HFF-Myc (cell line): ENCODE measurements at regions not wholly inside any gene's neighbourhood (a gene's known extent, or its start where the extent isn't known, plus 50 kb on each side); places are given as distances from the start of the nearest gene placed in this dataset.

Source experiments
- DNase-seq: peaks from one replicate; pipeline ENCODE4 v3.0.0-alpha.2; 2011; ENCODE audit warnings: low read depth; ENCODE audit errors: extremely low read depth
- H3K4me3 ChIP-seq: replicated peaks from 2 replicates; pipeline ENCODE4 v1.5.1; 2011; ENCODE audit warnings: low read depth, mild to moderate bottlenecking, control low read depth, low read length
- CTCF ChIP-seq: IDR thresholded peaks from 2 replicates; pipeline ENCODE4 v1.5.1; 2012; ENCODE audit warnings: mild to moderate bottlenecking, low read depth, low read length, control low read depth; ENCODE audit errors: missing control alignments

- DNase-seq = no peak
- no peak for TF ChIP-seq CTCF
Observed at GRCh38 chr11:104372111-104372510, 208.2 kb upstream of the PDGFD start.

GRCh38 chr11:104370478-104370877 lies 206.5 kb upstream of the PDGFD start:
- no peak for TF ChIP-seq CTCF
- no peak overlapping the region for H3K4me3 ChIP-seq
- DNase-seq = no peak

More at GRCh38 chr11:104372111-104372510, 208.2 kb upstream of the PDGFD start:
- H3K4me3 ChIP-seq = no peak overlapping the region

GRCh38 chr11:104369761-104370160 lies 205.8 kb upstream of the PDGFD start:
- no peak for TF ChIP-seq CTCF
- no peak for DNase-seq
- H3K4me3 ChIP-seq = no peak overlapping the region

- TF ChIP-seq CTCF = no peak
- no peak for DNase-seq
Observed at GRCh38 chr11:104366321-104366734, 202.4 kb upstream of the PDGFD start.

GRCh38 chr11:104365676-104366075 lies 201.7 kb upstream of the PDGFD start:
- no peak overlapping the region for H3K4me3 ChIP-seq
- no peak for DNase-seq
- no peak for TF ChIP-seq CTCF

More at GRCh38 chr11:104366321-104366734, 202.4 kb upstream of the PDGFD start:
- no peak overlapping the region for H3K4me3 ChIP-seq

- TF ChIP-seq CTCF = no peak
- no peak overlapping the region for H3K4me3 ChIP-seq
- no peak for DNase-seq
Observed at GRCh38 chr11:104361975-104362374, 198.0 kb upstream of the PDGFD start.

- no peak for TF ChIP-seq CTCF
- no peak overlapping the region for H3K4me3 ChIP-seq
- no peak for DNase-seq
Observed at GRCh38 chr11:104352036-104352435, 188.1 kb upstream of the PDGFD start.
